ENCODE measurements at regions not wholly inside any gene's neighbourhood (a gene's known extent, or its start where the extent isn't known, plus 50 kb on each side); places are given as distances from the start of the nearest gene placed in this dataset.

- TF ChIP-seq POLR2A (IDR thresholded peaks at IDR 0.05) (no peak), CTCF (IDR thresholded peaks at IDR 0.05) (no peak)
Observed at GRCh38 chr11:64451856-64452255, 92.9 kb downstream of the RPS6KA4 start.
